AG09319 (cell line): ENCODE measurements at regions not wholly inside any gene's neighbourhood (a gene's known extent, or its start where the extent isn't known, plus 50 kb on each side); places are given as distances from the start of the nearest gene placed in this dataset.
"Not testable (repeated sequence)": the region's sequence is repeated elsewhere in the genome, so short reads cannot be mapped to it uniquely, and the experiment has no call there.

Experiments used
- DNase-seq: peaks from one replicate; pipeline ENCODE4 v3.0.0-alpha.2; 2010; ENCODE audit warnings: low read depth; ENCODE audit errors: extremely low read depth
- TF ChIP-seq, protein P1 (sequence below): IDR thresholded peaks from 2 replicates; pipeline ENCODE4 v1.5.1; 2011; ENCODE audit warnings: low read depth, mild to moderate bottlenecking, inconsistent platforms, low read length, moderate library complexity

DNA sequence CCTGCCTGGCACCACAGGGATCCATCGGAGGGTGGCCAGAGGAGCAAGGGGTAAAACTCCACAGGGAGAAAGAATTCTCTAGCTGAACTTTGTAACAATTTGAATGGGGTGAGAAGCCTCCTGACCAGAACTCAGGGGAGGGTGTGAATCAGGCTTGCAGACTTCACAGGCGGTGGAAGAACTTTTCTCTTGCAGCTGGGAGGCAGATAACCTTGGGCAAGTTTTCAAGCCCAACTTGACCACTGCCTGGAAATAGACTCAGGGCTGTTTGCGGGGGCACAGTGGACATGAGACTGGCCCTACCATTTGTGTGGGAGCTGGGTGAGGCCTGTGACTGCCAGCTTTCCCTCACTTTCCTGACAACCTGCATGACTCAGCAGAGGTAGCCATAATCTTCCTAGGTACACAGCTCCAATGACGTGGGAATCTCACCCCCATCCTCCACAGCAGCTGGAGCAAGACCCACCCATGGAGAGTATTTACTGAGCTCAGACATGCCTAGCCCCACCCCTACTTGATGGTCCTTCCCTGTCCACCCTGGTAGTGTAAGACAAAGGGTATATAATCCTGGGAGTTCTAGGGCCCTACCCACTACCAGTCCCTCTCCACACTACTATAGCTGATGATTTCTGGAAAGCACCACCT, 210.0 kb upstream of the AGTR2 start:
- no peak for DNase-seq
- TF ChIP-seq, protein P1, sequence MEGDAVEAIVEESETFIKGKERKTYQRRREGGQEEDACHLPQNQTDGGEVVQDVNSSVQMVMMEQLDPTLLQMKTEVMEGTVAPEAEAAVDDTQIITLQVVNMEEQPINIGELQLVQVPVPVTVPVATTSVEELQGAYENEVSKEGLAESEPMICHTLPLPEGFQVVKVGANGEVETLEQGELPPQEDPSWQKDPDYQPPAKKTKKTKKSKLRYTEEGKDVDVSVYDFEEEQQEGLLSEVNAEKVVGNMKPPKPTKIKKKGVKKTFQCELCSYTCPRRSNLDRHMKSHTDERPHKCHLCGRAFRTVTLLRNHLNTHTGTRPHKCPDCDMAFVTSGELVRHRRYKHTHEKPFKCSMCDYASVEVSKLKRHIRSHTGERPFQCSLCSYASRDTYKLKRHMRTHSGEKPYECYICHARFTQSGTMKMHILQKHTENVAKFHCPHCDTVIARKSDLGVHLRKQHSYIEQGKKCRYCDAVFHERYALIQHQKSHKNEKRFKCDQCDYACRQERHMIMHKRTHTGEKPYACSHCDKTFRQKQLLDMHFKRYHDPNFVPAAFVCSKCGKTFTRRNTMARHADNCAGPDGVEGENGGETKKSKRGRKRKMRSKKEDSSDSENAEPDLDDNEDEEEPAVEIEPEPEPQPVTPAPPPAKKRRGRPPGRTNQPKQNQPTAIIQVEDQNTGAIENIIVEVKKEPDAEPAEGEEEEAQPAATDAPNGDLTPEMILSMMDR: no peak

DNA sequence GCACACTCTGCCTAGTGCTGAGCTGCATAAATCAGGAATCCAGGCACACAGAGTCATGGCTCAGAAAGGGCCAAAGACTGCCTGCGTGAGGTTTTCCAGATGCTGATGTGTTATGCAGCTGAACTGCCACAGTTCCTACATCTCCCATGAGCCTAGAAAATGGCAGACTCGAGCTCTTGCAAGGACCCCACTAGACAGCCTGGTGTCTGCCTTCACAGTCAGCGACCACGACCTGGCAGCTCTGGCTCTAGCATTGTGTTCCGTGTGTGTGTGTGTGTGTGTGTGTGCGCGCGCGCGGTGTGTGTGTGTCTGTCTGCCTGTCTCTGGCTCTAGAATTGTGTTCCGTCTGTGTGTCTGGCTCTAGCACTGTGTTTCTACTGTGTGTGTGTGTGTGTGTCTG, 203.6 kb upstream of the AGTR2 start:
- no peak for DNase-seq
- TF ChIP-seq, protein P1: no peak

DNA sequence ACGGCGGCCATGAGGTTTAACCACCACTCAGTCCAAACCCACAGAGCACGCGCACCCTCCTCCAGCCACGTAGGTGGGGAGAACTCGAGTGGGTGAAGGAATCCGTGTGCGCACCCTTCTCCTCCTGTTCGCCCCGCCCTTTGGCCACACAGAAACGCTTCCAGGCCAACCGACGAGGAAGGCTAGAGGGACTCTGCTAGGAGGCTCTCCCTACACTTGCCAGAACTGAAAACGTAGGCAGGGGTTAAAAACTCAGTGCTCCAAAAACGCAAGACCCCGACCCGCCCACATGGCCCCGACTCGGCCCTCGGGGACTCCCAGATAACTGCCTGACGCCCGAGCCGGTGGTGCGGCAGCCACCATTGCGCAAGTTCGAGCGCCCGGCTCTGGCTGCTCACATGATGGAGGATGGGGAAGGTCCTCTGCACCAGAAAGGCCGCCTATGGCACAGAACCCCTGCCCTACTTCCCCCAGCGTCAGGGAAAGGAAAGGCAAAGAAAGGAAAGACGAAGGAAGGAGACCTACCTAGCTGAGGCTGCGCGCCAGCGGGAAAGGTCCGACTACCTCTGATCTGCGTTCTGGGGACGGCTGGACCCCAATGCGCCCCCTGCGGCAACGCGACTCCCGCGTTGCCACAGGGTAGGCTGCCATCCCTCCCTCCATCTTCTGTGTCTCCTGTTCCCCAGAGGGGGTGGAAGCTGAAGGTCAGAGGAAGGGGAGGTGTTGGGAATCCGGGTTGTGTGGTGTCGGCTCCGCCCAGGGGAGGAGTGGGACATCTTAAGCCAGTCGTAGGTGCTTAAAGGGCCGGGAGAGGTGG, 201.9 kb upstream of the AGTR2 start:
- TF ChIP-seq, protein P1: peak; percentile 19
- DNase-seq: no peak

DNA sequence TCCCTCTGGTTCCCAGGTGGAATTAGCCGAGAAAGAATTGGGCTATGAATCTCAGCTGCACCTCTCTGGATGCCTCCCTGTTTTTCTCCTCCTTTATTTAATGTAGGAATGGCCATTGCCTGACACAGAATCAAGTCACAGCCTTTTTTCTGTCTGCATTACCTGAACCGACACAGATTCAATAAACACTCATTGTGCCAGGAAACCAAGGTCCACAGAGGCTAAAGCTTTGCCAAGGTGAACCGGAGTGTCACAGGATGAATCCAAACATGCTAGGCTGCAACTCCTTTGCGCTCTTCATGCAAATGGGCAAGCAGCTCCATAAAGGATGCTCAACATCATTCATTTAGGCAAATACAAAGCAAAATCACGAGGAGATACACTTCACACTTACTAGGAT, 199.8 kb upstream of the AGTR2 start:
- TF ChIP-seq, protein P1: no peak
- DNase-seq: no peak

DNA sequence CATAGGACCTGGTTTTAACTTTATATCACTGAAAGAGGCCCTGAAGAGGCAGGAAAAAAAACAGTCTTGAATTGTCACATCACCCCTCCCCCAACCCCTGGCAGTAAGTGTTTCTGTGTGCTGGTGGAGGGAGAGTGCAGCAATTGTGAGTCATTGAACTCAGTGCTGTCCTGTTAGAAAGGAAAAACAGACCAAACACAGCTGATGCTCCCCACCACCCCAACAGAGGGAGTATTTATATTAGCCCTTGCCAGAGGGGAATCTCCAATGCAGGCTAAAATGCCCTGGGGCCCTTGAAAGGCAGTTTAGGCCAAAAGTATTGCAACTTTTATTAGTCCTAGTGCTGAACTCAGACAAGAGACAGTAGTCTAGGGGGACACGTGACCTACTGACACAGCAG, 197.8 kb upstream of the AGTR2 start:
- no peak for DNase-seq
- TF ChIP-seq, protein P1: no peak

DNA sequence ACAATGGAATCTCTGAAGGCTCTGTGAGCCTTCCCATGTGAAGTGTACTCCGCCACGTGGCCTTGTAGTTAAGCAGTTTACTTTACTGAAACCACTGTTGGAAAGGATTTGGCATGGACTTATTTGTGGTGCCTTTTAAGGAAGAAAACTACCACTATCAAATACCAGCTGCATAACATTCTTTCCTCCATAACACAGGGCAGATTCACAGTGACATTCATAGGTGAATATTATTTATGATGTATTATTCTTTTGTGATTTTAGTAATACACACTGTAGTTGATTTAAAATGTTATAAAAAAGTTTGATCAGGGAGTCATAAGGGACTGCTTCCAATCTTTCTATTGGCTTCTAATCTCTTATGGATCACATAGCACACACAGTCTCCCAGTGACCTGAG, 192.5 kb upstream of the AGTR2 start:
- TF ChIP-seq, protein P1: no peak
- DNase-seq: no peak

DNA sequence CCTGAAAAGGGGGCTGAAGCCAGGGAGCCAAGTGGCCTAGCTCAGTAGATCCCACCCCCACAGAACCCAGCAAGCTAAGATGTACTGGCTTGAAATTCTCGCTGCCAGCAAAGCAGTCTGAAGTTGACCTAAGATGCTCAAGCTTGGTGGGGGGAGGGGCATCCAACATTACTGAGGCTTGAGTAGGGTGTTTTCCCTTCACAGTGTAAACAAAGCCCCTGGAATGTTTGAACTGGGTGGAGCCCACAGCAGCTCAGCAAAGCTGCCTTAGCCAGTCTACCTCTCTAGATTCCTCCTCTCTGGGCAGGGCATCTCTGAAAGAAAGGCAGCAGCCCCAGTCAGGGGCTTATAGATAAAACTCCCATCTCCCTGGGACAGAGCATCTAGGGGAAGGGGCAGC, 187.4 kb upstream of the AGTR2 start:
- DNase-seq: not testable (repeated sequence)

DNA sequence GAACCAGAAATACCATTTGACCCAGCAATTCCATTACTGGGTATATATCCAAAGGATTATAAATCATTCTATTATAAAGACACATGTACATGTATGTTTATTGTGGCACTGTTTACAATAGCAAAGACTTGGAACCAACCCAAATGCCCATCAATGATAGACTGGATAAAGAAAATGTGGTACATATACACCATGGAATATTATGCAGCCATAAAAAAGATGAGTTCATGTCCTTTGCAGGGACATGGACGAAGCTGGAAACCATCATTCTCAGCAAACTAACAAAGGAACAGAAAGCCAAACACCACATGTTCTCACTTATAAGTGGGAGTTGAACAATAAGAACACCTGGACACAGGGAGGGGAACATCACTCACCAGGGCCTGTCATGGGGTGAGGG, 183.1 kb upstream of the AGTR2 start:
- not testable (repeated sequence) for DNase-seq
